Caco-2 (cell line): ENCODE measurements at regions not wholly inside any gene's neighbourhood (a gene's known extent, or its start where the extent isn't known, plus 50 kb on each side); places are given as distances from the start of the nearest gene placed in this dataset.

ENCODE experiments used
- BruUV-seq: library from RNA; stranded (reverse); fragments of 400-500 nt; replicated peaks from 2 replicates; lab custom pipeline; 2021; lab: Mats Ljungman, UMichigan
- CTCF ChIA-PET: fragments of 300-600 bp; sonication (Branson Sonifier 250); formaldehyde crosslinking; loops from one replicate; lab custom pipeline; 2022; ENCODE audit warnings: antibody characterized with exemption; lab: Charles Lee
- POLR2A ChIA-PET: fragments of 300-600 bp; sonication (Branson Sonifier 250); formaldehyde crosslinking; loops from one replicate; lab custom pipeline; 2022; ENCODE audit warnings: antibody characterized with exemption; lab: Charles Lee
- DNase-seq, 2 experiments: peaks; one replicate each; pipeline versions ENCODE4 v3.0.0 to v3.0.0-alpha.2; 2020 to 2022
- H3K27me3 ChIP-seq: replicated peaks from 2 replicates; pipeline ENCODE4 v1.6.0; 2011; ENCODE audit warnings: low read length; ENCODE audit not compliant: control insufficient read depth, insufficient read depth
- H3K36me3 ChIP-seq: 2 replicates; pipeline ENCODE4 v1.5.1; 2011; ENCODE audit warnings: low read length; ENCODE audit not compliant: control insufficient read depth, insufficient read depth
- H3K4me1 ChIP-seq: fragments of 250-450 bp; sonication (Bioruptor Pico); 2 replicates; pipeline ENCODE4 v1.5.1; 2020; ENCODE audit warnings: mild to moderate bottlenecking
- H3K4me3 ChIP-seq: 2 replicates; pipeline ENCODE4 v1.5.1; 2011; ENCODE audit warnings: low read depth, mild to moderate bottlenecking, control low read depth, low read length
- H3K9me3 ChIP-seq: fragments of 250-450 bp; sonication (Bioruptor Pico); 2 replicates; pipeline ENCODE4 v1.5.1; 2020; ENCODE audit warnings: mild to moderate bottlenecking, moderate library complexity
- H3K27ac Mint-ChIP-seq: one replicate; pipeline ENCODE4 v1.8.0; 2022; ENCODE audit warnings: mixed read lengths; ENCODE audit not compliant: unreplicated experiment
- H3K27me3 Mint-ChIP-seq: one replicate; pipeline ENCODE4 v1.8.0; 2022; ENCODE audit warnings: mixed read lengths; ENCODE audit not compliant: insufficient read depth, unreplicated experiment
- H3K36me3 Mint-ChIP-seq: one replicate; pipeline ENCODE4 v1.8.0; 2022; ENCODE audit warnings: mild to moderate bottlenecking, mixed read lengths; ENCODE audit not compliant: insufficient read depth, unreplicated experiment
- H3K4me1 Mint-ChIP-seq: one replicate; pipeline ENCODE4 v1.8.0; 2022; ENCODE audit warnings: low read depth, mixed read lengths; ENCODE audit not compliant: unreplicated experiment
- H3K4me3 Mint-ChIP-seq: one replicate; pipeline ENCODE4 v1.8.0; 2022; ENCODE audit warnings: mild to moderate bottlenecking, moderate library complexity, mixed read lengths; ENCODE audit not compliant: unreplicated experiment
- H3K9me3 Mint-ChIP-seq: one replicate; pipeline ENCODE4 v1.8.0; 2022; ENCODE audit warnings: mixed read lengths; ENCODE audit not compliant: unreplicated experiment
- CTCF ChIP-seq, 2 experiments: fragments of 200-600 bp in 1 of 2; IDR thresholded peaks; 1 replicate in 1 of 2; 2 replicates in 1 of 2; pipeline versions ENCODE4 v1.5.1 to v1.8.0; 2011 to 2022; ENCODE audit warnings: antibody characterized with exemption in 1 of 2, control low read depth in 1 of 2, inconsistent platforms in 1 of 2, low read depth in 1 of 2, low read length in 1 of 2, mild to moderate bottlenecking in 1 of 2, moderate library complexity in 1 of 2; ENCODE audit not compliant: insufficient read depth in 1 of 2, severe bottlenecking in 1 of 2, unreplicated experiment in 1 of 2
- intact Hi-C: fragments of 100-400 bp; cut with micrococcal nuclease; formaldehyde crosslinking; loops from one replicate; pipeline ENCODE4 v1.10.0; 2022; ENCODE audit not compliant: unreplicated experiment

DNA sequence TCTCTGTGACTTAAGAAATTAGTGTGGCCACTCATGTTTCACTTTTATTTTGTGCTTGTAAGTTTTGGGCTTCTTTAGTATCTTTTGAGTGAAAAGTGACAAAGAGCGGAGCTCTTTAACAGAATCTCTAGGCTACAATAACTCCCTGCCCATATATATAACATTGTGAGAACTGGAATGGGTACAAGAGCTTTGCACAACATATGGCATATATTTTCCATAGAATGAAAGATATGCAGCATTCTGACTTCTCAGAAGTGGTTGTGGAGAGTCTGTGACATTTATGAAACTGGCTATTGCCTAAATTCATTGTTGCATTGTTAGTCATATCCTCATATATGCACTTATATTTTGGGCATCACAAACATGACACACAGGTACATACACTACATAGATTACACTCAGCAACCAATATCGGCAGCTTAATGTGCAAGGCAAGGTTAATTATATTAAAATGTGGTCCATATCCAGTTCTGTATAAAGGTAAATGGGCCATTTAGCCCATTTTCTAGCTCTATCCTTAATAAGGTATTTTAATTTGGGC, 1148.2 kb downstream of the FAM181B start:
- Histone ChIP-seq H3K4me3 (no peak overlapping the region), H3K9me3 (0 out of 2 replicates have a peak, but pooled peaks cover 3% of the 10 kb centered on the region), H3K36me3 (no peaks in the 10 kb centered on the region), H3K4me1 (no peaks in the 10 kb centered on the region), H3K27me3 (no peaks in the 10 kb centered on the region; the same call in 1 of the 2 replicates)
- intact Hi-C loops: no loop called here
- Mint-ChIP-seq H3K4me3 (no peak overlapping the region), H3K27me3 (peaks cover 2% of the 10 kb centered on the region), H3K9me3 (no peaks in the 10 kb centered on the region), H3K36me3 (no peaks in the 10 kb centered on the region), H3K27ac (no peak overlapping the region), H3K4me1 (no peaks in the 10 kb centered on the region)
- BruUV-seq: no TSS peak
- DNase-seq: no peak
- TF ChIP-seq CTCF (IDR thresholded peaks at IDR 0.05; ENCODE audit: insufficient read depth in 1 of 2, low read depth in 1 of 2, low read length in 1 of 2, severe bottlenecking in 1 of 2, unreplicated experiment in 1 of 2): no peak
- POLR2A ChIA-PET: no interaction called here
- CTCF ChIA-PET: no interaction called here

DNA sequence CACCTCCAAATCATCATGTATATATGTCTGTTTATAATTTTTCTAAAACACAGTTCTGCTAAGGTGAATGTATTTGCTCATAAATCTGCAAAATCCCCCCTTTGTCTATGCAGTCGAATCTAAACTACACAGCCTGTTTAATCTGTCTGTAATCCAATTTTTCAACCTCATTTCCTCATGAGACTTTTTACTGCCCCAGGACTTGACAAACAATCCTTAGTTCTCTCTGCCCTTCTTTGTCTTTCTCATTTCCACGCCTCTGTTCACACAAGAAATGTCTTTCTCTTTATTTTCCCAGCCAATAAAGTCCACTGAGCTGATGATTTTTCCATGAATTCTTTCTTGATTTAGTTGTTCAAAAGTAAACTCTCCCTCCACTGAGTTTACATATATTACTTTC, 1154.3 kb downstream of the FAM181B start:
- H3K27me3 ChIP-seq: no peaks in the 10 kb centered on the region
- Mint-ChIP-seq H3K27me3 (no peaks in the 10 kb centered on the region), H3K4me1 (no peaks in the 10 kb centered on the region), H3K4me3 (no peak overlapping the region), H3K9me3 (no peaks in the 10 kb centered on the region), H3K36me3 (no peaks in the 10 kb centered on the region), H3K27ac (no peak overlapping the region)
- ChIA-PET CTCF (no interaction called here), POLR2A (no interaction called here)
- intact Hi-C loops: no loop called here
- no peak for TF ChIP-seq CTCF (IDR thresholded peaks at IDR 0.05; ENCODE audit: insufficient read depth in 1 of 2, low read depth in 1 of 2, low read length in 1 of 2, severe bottlenecking in 1 of 2, unreplicated experiment in 1 of 2)
- no peak overlapping the region for H3K4me3 ChIP-seq
- no TSS peak for BruUV-seq
- no peaks in the 10 kb centered on the region for H3K4me1 ChIP-seq
- no peaks in the 10 kb centered on the region for H3K36me3 ChIP-seq
- H3K9me3 ChIP-seq: 0 out of 2 replicates have a peak, but pooled peaks cover 3% of the 10 kb centered on the region
- no peak for DNase-seq

- Histone ChIP-seq H3K4me1 (no peaks in the 10 kb centered on the region), H3K27me3 (no peaks in the 10 kb centered on the region), H3K36me3 (no peaks in the 10 kb centered on the region), H3K9me3 (no peaks in the 10 kb centered on the region), H3K4me3 (no peak overlapping the region)
- intact Hi-C loops: no loop called here
- ChIA-PET POLR2A (no interaction called here), CTCF (no interaction called here)
- no peaks in the 10 kb centered on the region for H3K36me3 Mint-ChIP-seq
- no peak for DNase-seq
- H3K4me1 Mint-ChIP-seq: no peaks in the 10 kb centered on the region
- no peaks in the 10 kb centered on the region for H3K27me3 Mint-ChIP-seq
- BruUV-seq: no TSS peak
- H3K9me3 Mint-ChIP-seq: no peaks in the 10 kb centered on the region
- peak in 1 of 2 experiments; percentile 15 for TF ChIP-seq CTCF (IDR thresholded peaks at IDR 0.05; ENCODE audit: insufficient read depth in 1 of 2, low read depth in 1 of 2, low read length in 1 of 2, severe bottlenecking in 1 of 2, unreplicated experiment in 1 of 2)
- H3K27ac Mint-ChIP-seq: no peak overlapping the region
- H3K4me3 Mint-ChIP-seq: no peak overlapping the region
These were observed 1155.1 kb downstream of the FAM181B start for GRCh38 chr11:81578571-81578970.
